ENCODE measurements at regions not wholly inside any gene's neighbourhood (a gene's known extent, or its start where the extent isn't known, plus 50 kb on each side); places are given as distances from the start of the nearest gene placed in this dataset.
"Not testable (repeated sequence)": the region's sequence is repeated elsewhere in the genome, so short reads cannot be mapped to it uniquely, and the experiment has no call there.

DNA sequence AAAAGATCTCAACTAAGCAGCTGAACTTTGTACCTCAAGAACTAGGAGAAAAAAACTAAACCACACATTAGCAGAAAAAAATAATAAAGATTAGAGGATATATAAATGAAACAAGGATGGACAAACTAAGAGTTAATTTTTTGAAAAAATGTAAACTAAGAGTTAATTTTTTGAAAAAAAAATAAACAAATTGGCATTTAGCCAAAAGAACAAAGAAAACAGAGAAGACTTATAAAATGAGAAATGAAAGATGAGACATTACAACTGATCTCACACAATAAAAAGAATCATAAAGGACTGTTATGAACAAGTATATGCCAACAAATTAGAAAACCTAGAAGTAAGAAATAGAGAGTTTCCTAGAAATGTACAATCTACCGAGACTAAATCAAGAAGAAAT, 859.2 kb upstream of the GYPC start:
- Histone ChIP-seq H3K4me1 (no peaks in the 10 kb centered on the region), H3K36me3 (ENCODE audit: low read depth, missing control alignments) (no peaks in the 10 kb centered on the region), H3K27me3 (no peaks in the 10 kb centered on the region), H3K4me3 (no peak overlapping the region), H3K9me3 (no peaks in the 10 kb centered on the region), H3K27ac (no peak overlapping the region)
- TF ChIP-seq, protein P1, sequence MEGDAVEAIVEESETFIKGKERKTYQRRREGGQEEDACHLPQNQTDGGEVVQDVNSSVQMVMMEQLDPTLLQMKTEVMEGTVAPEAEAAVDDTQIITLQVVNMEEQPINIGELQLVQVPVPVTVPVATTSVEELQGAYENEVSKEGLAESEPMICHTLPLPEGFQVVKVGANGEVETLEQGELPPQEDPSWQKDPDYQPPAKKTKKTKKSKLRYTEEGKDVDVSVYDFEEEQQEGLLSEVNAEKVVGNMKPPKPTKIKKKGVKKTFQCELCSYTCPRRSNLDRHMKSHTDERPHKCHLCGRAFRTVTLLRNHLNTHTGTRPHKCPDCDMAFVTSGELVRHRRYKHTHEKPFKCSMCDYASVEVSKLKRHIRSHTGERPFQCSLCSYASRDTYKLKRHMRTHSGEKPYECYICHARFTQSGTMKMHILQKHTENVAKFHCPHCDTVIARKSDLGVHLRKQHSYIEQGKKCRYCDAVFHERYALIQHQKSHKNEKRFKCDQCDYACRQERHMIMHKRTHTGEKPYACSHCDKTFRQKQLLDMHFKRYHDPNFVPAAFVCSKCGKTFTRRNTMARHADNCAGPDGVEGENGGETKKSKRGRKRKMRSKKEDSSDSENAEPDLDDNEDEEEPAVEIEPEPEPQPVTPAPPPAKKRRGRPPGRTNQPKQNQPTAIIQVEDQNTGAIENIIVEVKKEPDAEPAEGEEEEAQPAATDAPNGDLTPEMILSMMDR (IDR thresholded peaks at IDR 0.05): no peak
- TF ChIP-seq POLR2A (IDR thresholded peaks at IDR 0.05): no peak
- no peak for DNase-seq
- 91 to 92% methylated on average over 1 of the region's 1 CpG for WGBS, 2 donors
- intact Hi-C loops (cut with DNase I; ENCODE audit: low total_unique reads): no loop called here

DNA sequence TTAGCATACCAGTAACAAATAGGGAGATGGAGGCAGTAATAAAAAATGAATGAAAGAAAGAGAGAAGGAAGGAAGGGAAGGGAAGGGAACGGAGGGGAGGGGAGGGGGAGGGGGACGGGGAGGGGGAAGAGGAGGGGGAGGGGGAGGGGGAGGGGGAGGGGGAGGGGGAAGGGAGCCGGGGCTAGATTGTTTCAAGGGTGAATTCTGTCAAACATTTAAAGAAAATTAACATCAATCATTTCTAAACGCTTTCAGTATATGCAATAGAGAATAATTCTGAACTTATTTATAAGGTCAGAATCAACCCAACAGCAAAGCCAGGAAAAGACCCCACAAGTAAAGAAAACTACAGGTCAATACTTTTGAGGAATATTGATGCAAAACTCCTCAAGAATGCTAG, 858.8 kb upstream of the GYPC start:
- intact Hi-C loops (cut with DNase I; ENCODE audit: low total_unique reads): no loop called here
- WGBS, 2 donors: 75 to 77% methylated on average over 4 of the region's 4 CpGs
- Histone ChIP-seq H3K4me1 (no peaks in the 10 kb centered on the region), H3K9me3 (no peaks in the 10 kb centered on the region), H3K36me3 (ENCODE audit: low read depth, missing control alignments) (no peaks in the 10 kb centered on the region), H3K27ac (no peak overlapping the region), H3K4me3 (no peak overlapping the region), H3K27me3 (no peaks in the 10 kb centered on the region)
- no peak for TF ChIP-seq POLR2A (IDR thresholded peaks at IDR 0.05)
- TF ChIP-seq, protein P1 (IDR thresholded peaks at IDR 0.05): no peak
- no peak for DNase-seq

DNA sequence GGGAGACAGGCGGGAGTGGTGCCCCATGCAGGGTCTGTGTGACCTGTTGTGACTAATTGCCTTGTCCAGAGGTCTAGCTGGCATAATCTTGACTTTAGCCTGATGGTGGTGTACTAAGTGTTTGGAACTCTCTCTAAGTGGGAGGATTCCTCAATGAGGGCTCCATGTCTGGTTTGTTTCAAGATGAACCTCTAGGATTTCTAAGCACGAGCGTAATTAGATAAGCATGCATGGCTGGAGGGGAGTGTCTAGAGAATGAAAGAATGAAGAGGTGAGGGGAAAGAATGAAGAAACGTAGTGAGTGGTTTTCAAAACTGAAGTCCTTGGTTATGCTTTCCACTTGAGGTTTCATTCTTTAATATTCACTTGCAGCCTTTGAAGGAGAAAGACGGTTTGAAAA, 833.2 kb upstream of the GYPC start:
- Histone ChIP-seq H3K9me3 (no peaks in the 10 kb centered on the region), H3K27ac (no peak overlapping the region), H3K36me3 (ENCODE audit: low read depth, missing control alignments) (no peaks in the 10 kb centered on the region), H3K27me3 (no peaks in the 10 kb centered on the region), H3K4me1 (no peaks in the 10 kb centered on the region), H3K4me3 (peak overlapping the region in 1 of 2 donors; percentile 23)
- 52 to 54% methylated on average over 5 of the region's 5 CpGs for WGBS, 2 donors
- intact Hi-C loops (cut with DNase I; ENCODE audit: low total_unique reads): no loop called here
- TF ChIP-seq POLR2A (IDR thresholded peaks at IDR 0.05): no peak
- TF ChIP-seq, protein P1 (IDR thresholded peaks at IDR 0.05): no peak
- DNase-seq: no peak

DNA sequence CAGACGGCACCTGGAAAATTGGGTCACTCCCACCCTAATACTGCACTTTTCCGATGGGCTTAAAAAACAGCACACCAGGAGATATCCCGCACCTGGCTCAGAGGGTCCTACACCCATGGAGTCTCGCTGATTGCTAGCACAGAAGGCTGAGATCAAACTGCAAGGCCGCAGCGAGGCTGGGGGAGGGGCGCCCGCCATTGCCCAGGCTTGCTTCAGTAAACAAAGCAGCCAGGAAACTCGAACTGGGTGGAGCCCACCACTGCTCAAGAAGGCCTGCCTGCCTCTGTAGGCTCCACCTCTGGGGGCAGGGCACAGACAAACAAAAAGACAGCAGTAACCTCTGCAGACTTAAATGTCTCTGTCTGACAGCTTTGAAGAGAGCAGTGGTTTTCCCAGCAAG, 830.2 kb upstream of the GYPC start:
- WGBS, 2 donors: 87 to 93% methylated on average over 5 to 9 of the region's 9 CpGs
- DNase-seq; H3K9me3 ChIP-seq; H3K27ac ChIP-seq; H3K36me3 ChIP-seq (ENCODE audit: low read depth, missing control alignments); H3K4me1 ChIP-seq; intact Hi-C loops (cut with DNase I; ENCODE audit: low total_unique reads); H3K27me3 ChIP-seq; H3K4me3 ChIP-seq: not testable (repeated sequence)

DNA sequence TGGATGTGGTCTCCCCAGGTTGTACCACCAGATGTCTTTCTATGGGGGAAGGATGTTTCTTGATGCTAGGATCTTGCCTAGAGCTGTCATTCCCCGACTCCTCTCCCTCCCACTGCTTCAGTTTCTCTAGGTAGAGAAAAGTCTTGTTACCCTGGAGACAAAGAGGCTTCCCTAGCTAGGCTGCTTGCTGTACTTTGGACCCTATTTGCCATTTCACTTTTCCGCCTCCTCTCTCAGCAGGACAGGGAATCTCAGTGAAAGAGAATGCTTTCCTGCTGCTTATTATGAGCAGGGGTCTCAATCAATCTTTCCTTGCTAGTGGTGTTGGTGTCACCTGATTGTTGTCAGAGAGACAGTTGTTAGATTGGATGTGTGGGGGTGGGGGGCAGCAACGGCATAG, 818.8 kb upstream of the GYPC start:
- intact Hi-C loops (cut with DNase I; ENCODE audit: low total_unique reads): no loop called here
- Histone ChIP-seq H3K27ac (no peak overlapping the region), H3K36me3 (ENCODE audit: low read depth, missing control alignments) (no peaks in the 10 kb centered on the region), H3K27me3 (no peaks in the 10 kb centered on the region), H3K9me3 (no peaks in the 10 kb centered on the region), H3K4me1 (no peaks in the 10 kb centered on the region), H3K4me3 (no peak overlapping the region)
- DNase-seq: no peak
- 41 to 45% methylated on average over 3 of the region's 3 CpGs for WGBS, 2 donors
- no peak for TF ChIP-seq POLR2A (IDR thresholded peaks at IDR 0.05)
- TF ChIP-seq, protein P1 (IDR thresholded peaks at IDR 0.05): no peak
